Neuronal stem cell (in vitro differentiated cells): ENCODE measurements at regions not wholly inside any gene's neighbourhood (a gene's known extent, or its start where the extent isn't known, plus 50 kb on each side); places are given as distances from the start of the nearest gene placed in this dataset.

ENCODE experiments used
- DNase-seq: peaks from one replicate; pipeline ENCODE4 v3.0.0-alpha.2; 2013; ENCODE audit warnings: low spot score
- H2AFZ ChIP-seq: one replicate; pipeline ENCODE4 v1.6.1; 2013; ENCODE audit warnings: mild to moderate bottlenecking, low read length, inconsistent platforms
- H2AK5ac ChIP-seq: 2 replicates; pipeline ENCODE4 v1.6.1; 2013; ENCODE audit warnings: low read depth, mild to moderate bottlenecking, inconsistent platforms, low read length, moderate library complexity, mixed read lengths
- H2BK120ac ChIP-seq: 2 replicates; pipeline ENCODE4 v1.6.1; 2013; ENCODE audit warnings: low read depth, mild to moderate bottlenecking, inconsistent platforms, low read length, moderate library complexity, mixed read lengths
- H2BK12ac ChIP-seq: one replicate; pipeline ENCODE4 v1.6.1; 2013; ENCODE audit warnings: low read length, inconsistent platforms
- H2BK15ac ChIP-seq: 2 replicates; pipeline ENCODE4 v1.6.1; 2013; ENCODE audit warnings: mild to moderate bottlenecking, low read length, inconsistent platforms, mixed read lengths
- H2BK5ac ChIP-seq: one replicate; pipeline ENCODE4 v1.6.1; 2013; ENCODE audit warnings: inconsistent platforms, mild to moderate bottlenecking, low read length, moderate library complexity
- H3K14ac ChIP-seq: one replicate; pipeline ENCODE4 v1.6.1; 2013; ENCODE audit warnings: low read length, inconsistent platforms
- H3K18ac ChIP-seq: 2 replicates; pipeline ENCODE4 v1.6.1; 2013; ENCODE audit warnings: low read length, inconsistent platforms
- H3K23ac ChIP-seq: 2 replicates; pipeline ENCODE4 v1.6.1; 2013; ENCODE audit warnings: low read depth, mild to moderate bottlenecking, mixed read lengths, low read length, inconsistent platforms; ENCODE audit not compliant: poor library complexity
- H3K27ac ChIP-seq: replicated peaks from 3 replicates; pipeline ENCODE4 v1.5.1; 2013; ENCODE audit warnings: low read length, inconsistent platforms
- H3K27me3 ChIP-seq, 3 experiments: 2 replicates each; pipeline ENCODE4 v1.6.1; 2013; ENCODE audit warnings: low read length in 3 of 3, mild to moderate bottlenecking in 2 of 3, inconsistent platforms in 1 of 3, low read depth in 1 of 3, mixed read lengths in 1 of 3, moderate library complexity in 1 of 3; ENCODE audit not compliant: control insufficient read depth in 3 of 3, insufficient read depth in 3 of 3
- H3K36me3 ChIP-seq, 2 donors: replicated peaks in 1 of 2; 2 replicates each; pipeline ENCODE4 v1.6.1; 2013; ENCODE audit warnings: low read length in 2 of 2; ENCODE audit not compliant: control insufficient read depth in 2 of 2, insufficient read depth in 2 of 2
- H3K4ac ChIP-seq: 2 replicates; pipeline ENCODE4 v1.6.1; 2013; ENCODE audit warnings: inconsistent platforms, mild to moderate bottlenecking, low read length, moderate library complexity
- H3K4me1 ChIP-seq, 2 donors: 1 replicate in 1 of 2; 2 replicates in 1 of 2; pipeline ENCODE4 v1.6.1; 2013; ENCODE audit warnings: low read length in 2 of 2, low read depth in 1 of 2; ENCODE audit not compliant: control insufficient read depth in 2 of 2, insufficient read depth in 1 of 2
- H3K4me2 ChIP-seq: one replicate; pipeline ENCODE4 v1.6.1; 2013; ENCODE audit warnings: mild to moderate bottlenecking, low read length, inconsistent platforms; ENCODE audit not compliant: insufficient read depth, poor library complexity, severe bottlenecking
- H3K4me3 ChIP-seq, 2 donors: 2 replicates each; pipeline ENCODE4 v1.5.1; 2013; ENCODE audit warnings: low read length in 2 of 2, mild to moderate bottlenecking in 2 of 2, inconsistent platforms in 1 of 2, moderate library complexity in 1 of 2
- H3K79me1 ChIP-seq: one replicate; pipeline ENCODE4 v1.6.1; 2013; ENCODE audit warnings: low read depth, mild to moderate bottlenecking, inconsistent platforms, low read length, moderate library complexity
- H3K9ac ChIP-seq: one replicate; pipeline ENCODE4 v1.6.1; 2013; ENCODE audit warnings: mild to moderate bottlenecking, low read depth, low read length, inconsistent platforms; ENCODE audit not compliant: poor library complexity
- H3K9me3 ChIP-seq, 2 donors: replicated peaks in 1 of 2; 2 replicates each; pipeline versions ENCODE3 to v1.6.1; 2013; ENCODE audit warnings: low read length in 2 of 2, mild to moderate bottlenecking in 2 of 2, inconsistent platforms in 1 of 2, low read depth in 1 of 2, mixed read lengths in 1 of 2, moderate library complexity in 1 of 2; ENCODE audit not compliant: control insufficient read depth in 2 of 2, insufficient read depth in 1 of 2
- H4K8ac ChIP-seq: one replicate; pipeline ENCODE4 v1.6.1; 2013; ENCODE audit warnings: low read depth, mild to moderate bottlenecking, inconsistent platforms, low read length, moderate library complexity
- H4K91ac ChIP-seq: one replicate; pipeline ENCODE4 v1.6.1; 2013; ENCODE audit warnings: low read length, low read depth, mild to moderate bottlenecking, inconsistent platforms; ENCODE audit not compliant: poor library complexity
- WGBS, 2 donors: extraction: QIAGEN DNeasy Blood & Tissue Kit; methylation state at CpG; one replicate each; pipeline ENCODE4 v1.1.7; 2013; ENCODE audit warnings: missing lambda C conversion rate in 2 of 2, mixed read lengths in 1 of 2; ENCODE audit not compliant: insufficient read length in 2 of 2, insufficient replicate concordance in 1 of 2; ENCODE audit errors: extremely low coverage in 2 of 2; 5-methylcytosine and 5-hydroxymethylcytosine counted together

DNA sequence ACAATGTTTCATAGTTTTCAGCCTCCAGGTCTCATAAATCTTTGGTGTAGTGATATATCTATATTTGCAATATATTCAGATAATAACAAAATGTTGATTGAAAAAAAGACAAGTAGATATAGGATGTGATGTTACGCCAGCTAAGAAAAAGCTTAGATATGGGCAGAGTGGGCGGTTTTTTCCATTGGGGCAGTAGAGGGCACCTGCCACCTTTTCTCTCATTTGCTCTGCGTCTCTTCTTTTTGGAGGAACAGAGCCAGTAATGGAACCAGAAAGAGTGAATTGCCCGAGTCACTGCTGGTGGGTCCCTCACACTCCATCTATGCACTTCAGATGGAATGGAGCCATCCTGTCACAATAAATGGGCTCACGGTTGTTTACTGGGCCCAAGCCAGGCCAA, 62.1 kb upstream of the FANCC start:
- DNase-seq, result no peak
- peaks cover 0 to 3% of the 10 kb centered on the region in 2 donors for H3K9me3 ChIP-seq
- H3K36me3 ChIP-seq, result no peaks in the 10 kb centered on the region
- H3K4me1 ChIP-seq, result peaks cover 0 to 1% of the 10 kb centered on the region in 2 donors
- no peak overlapping the region for H4K8ac ChIP-seq
- no peak overlapping the region for H2AFZ ChIP-seq
- no peak overlapping the region for H2BK12ac ChIP-seq
- no CpG with 5 or more reads among the region's 5 CpGs for WGBS, 2 donors
- H2BK5ac ChIP-seq, result no peak overlapping the region
- no peaks in the 10 kb centered on the region for H3K79me1 ChIP-seq
- H3K4me3 ChIP-seq, result no peak overlapping the region
- no peak overlapping the region for H3K4me2 ChIP-seq
- H3K18ac ChIP-seq, result no peak overlapping the region
- no peak overlapping the region for H3K14ac ChIP-seq
- no peak overlapping the region for H2AK5ac ChIP-seq
- no peak overlapping the region for H2BK120ac ChIP-seq
- no peak overlapping the region for H4K91ac ChIP-seq
- H3K4ac ChIP-seq, result no peak overlapping the region
- H3K27ac ChIP-seq, result no peak overlapping the region
- H3K9ac ChIP-seq, result no peak overlapping the region
- H3K23ac ChIP-seq, result no peak overlapping the region
- H3K27me3 ChIP-seq, result no peaks in the 10 kb centered on the region
- no peak overlapping the region for H2BK15ac ChIP-seq

DNA sequence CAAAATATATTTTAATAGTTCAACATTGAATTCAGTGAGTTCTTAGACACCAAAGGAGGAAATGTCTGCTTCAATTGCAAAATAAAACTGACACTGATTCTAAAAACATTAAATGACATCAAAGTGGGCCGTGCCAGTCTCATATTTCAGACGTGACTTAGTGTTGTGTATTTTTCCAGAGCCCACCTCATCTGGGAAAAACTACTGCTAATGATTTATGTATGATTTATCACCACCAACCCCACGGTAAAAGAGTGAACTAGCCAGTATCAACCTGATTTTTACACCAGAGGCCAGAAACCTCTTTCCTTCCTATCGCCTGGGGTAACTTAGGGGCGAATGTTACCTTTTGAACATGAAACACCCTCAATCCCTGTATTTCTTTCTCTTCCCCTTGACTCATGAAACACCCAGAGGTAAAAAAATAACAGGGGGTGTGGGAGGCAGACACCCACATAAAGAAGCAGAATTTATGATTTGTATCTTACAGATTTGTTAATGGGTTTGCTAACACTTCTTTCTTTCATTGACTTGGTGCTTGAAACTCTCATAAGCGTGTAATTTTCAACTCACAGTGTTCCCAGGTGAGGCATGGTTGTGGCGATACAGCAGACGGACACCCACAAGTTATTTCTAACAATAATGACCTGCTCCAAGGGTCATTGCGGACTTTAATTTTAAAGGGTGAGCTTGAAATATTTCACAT, 56.4 kb upstream of the FANCC start:
- H3K36me3 ChIP-seq, result no peaks in the 10 kb centered on the region
- H3K4me2 ChIP-seq, result no peak overlapping the region
- no peak overlapping the region for H3K23ac ChIP-seq
- H3K79me1 ChIP-seq, result no peaks in the 10 kb centered on the region
- no peak overlapping the region for H3K18ac ChIP-seq
- no peak for DNase-seq
- H3K9me3 ChIP-seq, result peaks cover 0 to 3% of the 10 kb centered on the region in 2 donors
- no peak overlapping the region for H2BK120ac ChIP-seq
- no peak overlapping the region for H3K4me3 ChIP-seq
- no peak overlapping the region for H3K4ac ChIP-seq
- no peak overlapping the region for H2BK15ac ChIP-seq
- H3K4me1 ChIP-seq, result no peaks in the 10 kb centered on the region
- no peaks in the 10 kb centered on the region for H3K27me3 ChIP-seq
- no peak overlapping the region for H2AFZ ChIP-seq
- H3K14ac ChIP-seq, result no peak overlapping the region
- no peak overlapping the region for H3K27ac ChIP-seq
- H4K8ac ChIP-seq, result no peak overlapping the region
- H2BK12ac ChIP-seq, result no peak overlapping the region
- H3K9ac ChIP-seq, result no peak overlapping the region
- H2AK5ac ChIP-seq, result no peak overlapping the region
- no peak overlapping the region for H4K91ac ChIP-seq
- WGBS, 2 donors, result no CpG with 5 or more reads among the region's 9 CpGs
- H2BK5ac ChIP-seq, result no peak overlapping the region

DNA sequence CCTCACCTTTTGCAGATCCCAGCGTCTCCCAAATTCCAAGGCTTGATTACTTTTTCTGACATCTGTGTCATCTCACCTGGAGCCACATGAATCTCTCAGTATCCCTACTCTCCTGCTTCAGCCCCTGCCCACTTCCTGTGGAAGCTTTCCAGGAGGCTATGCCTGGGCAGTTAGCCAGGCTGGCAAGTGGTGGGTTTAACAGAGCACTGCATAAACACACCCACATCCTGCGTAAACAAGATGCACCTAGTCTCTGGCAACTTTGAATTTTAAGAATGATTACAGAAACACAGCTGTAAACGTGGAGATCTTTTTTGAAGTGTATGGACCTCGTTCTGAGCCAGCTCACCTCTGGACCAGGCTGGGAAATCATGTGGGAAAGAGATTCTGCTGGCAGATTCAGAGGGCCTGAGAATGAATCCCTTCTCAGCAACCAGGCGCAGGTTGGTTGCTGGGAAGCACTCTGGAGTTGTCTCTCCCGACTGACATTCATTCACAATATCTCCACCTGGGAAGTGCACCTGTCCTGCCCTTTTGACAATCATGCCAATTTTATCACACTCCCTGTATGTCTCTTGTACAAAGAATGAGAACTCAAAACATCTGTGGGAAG, 55.7 kb upstream of the FANCC start:
- no peak for DNase-seq
- Histone ChIP-seq H3K79me1 (no peaks in the 10 kb centered on the region), H2BK15ac (no peak overlapping the region), H3K9me3 (peaks cover 1 to 2% of the 10 kb centered on the region in 2 donors), H2BK120ac (no peak overlapping the region), H3K23ac (no peak overlapping the region), H4K8ac (no peak overlapping the region), H3K27ac (no peak overlapping the region), H3K4me3 (no peak overlapping the region), H2BK12ac (no peak overlapping the region), H4K91ac (no peak overlapping the region), H2AFZ (no peak overlapping the region), H3K4me2 (no peak overlapping the region), H2BK5ac (no peak overlapping the region), H3K9ac (no peak overlapping the region), H3K4me1 (no peaks in the 10 kb centered on the region), H3K18ac (no peak overlapping the region), H3K14ac (no peak overlapping the region), H3K36me3 (no peaks in the 10 kb centered on the region), H2AK5ac (no peak overlapping the region), H3K27me3 (no peaks in the 10 kb centered on the region), H3K4ac (no peak overlapping the region)
- no CpG with 5 or more reads among the region's 6 CpGs for WGBS, 2 donors

DNA sequence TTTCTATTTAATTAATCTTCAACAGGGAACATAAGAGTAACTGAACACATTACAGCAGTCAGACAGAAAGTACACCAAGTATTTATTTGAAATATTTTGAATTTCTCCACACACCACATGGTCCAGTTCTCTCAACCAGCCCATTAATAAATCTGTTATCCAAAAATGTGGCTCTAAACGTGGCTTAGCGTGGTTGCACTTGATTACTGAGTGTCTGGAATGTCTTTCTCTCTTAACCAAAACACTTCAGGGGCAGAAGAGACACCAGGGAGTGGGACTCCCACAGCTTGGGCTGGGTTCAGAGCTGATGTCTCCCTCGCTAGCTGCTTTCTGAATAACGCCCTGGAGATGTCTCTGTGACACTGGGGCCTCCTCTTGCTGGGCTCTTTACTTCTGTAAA, 52.6 kb upstream of the FANCC start:
- no peak overlapping the region for H3K27ac ChIP-seq
- H2BK5ac ChIP-seq, result no peak overlapping the region
- H3K4ac ChIP-seq, result no peak overlapping the region
- H2BK12ac ChIP-seq, result no peak overlapping the region
- H3K4me2 ChIP-seq, result no peak overlapping the region
- H3K4me3 ChIP-seq, result no peak overlapping the region
- H4K8ac ChIP-seq, result no peak overlapping the region
- no peak overlapping the region for H3K14ac ChIP-seq
- H3K27me3 ChIP-seq, result no peaks in the 10 kb centered on the region
- peaks cover 5 to 6% of the 10 kb centered on the region in 2 donors for H3K4me1 ChIP-seq
- H3K18ac ChIP-seq, result peak overlapping the region; percentile 54
- no peak overlapping the region for H3K9ac ChIP-seq
- H2AK5ac ChIP-seq, result no peak overlapping the region
- H4K91ac ChIP-seq, result no peak overlapping the region
- no CpG with 5 or more reads among the region's 4 CpGs for WGBS, 2 donors
- no peak overlapping the region for H2BK15ac ChIP-seq
- H2BK120ac ChIP-seq, result no peak overlapping the region
- no peaks in the 10 kb centered on the region for H3K36me3 ChIP-seq
- H2AFZ ChIP-seq, result no peak overlapping the region
- H3K23ac ChIP-seq, result no peak overlapping the region
- H3K9me3 ChIP-seq, result peaks cover 0 to 2% of the 10 kb centered on the region in 2 donors
- H3K79me1 ChIP-seq, result no peaks in the 10 kb centered on the region
- DNase-seq, result no peak
